SK-N-SH treated with all-trans-retinoic acid at 6 μM for 48 hours (cell line): ENCODE measurements at regions not wholly inside any gene's neighbourhood (a gene's known extent, or its start where the extent isn't known, plus 50 kb on each side); places are given as distances from the start of the nearest gene placed in this dataset.

ENCODE experiments used
- ARNTL ChIP-seq: fragments of 450-650 bp; formaldehyde crosslinking; IDR thresholded peaks from 2 replicates; pipeline ENCODE4 v1.5.0; 2020; ENCODE audit warnings: low read depth, mild to moderate bottlenecking, moderate library complexity, borderline replicate concordance
- CSDC2 ChIP-seq: fragments of 250-450 bp; sonication (Bioruptor Pico); IDR thresholded peaks from 2 replicates; pipeline ENCODE4 v1.5.0; 2020; ENCODE audit warnings: mild to moderate bottlenecking, moderate library complexity
- CSRNP3 ChIP-seq: fragments of 250-450 bp; sonication (Bioruptor Pico); IDR thresholded peaks from 2 replicates; pipeline ENCODE4 v1.5.1; 2021; ENCODE audit warnings: mild to moderate bottlenecking, moderate library complexity
- GLIS3 ChIP-seq: fragments of 250-450 bp; sonication (Bioruptor Pico); IDR thresholded peaks from 2 replicates; pipeline ENCODE4 v1.5.0; 2020; ENCODE audit warnings: mild to moderate bottlenecking, moderate library complexity
- ISL1 ChIP-seq: fragments of 250-450 bp; sonication (Bioruptor Pico); IDR thresholded peaks from 2 replicates; pipeline ENCODE4 v2.1.2; 2022; ENCODE audit warnings: mild to moderate bottlenecking, moderate library complexity
- OSR1 ChIP-seq: fragments of 250-450 bp; sonication (Bioruptor Pico); IDR thresholded peaks from 2 replicates; pipeline ENCODE4 v1.8.0; 2022; ENCODE audit warnings: moderate library complexity, mild to moderate bottlenecking, inconsistent platforms
- PATZ1 ChIP-seq: fragments of 250-450 bp; sonication (Bioruptor Pico); IDR thresholded peaks from 2 replicates; pipeline ENCODE4 v1.8.0; 2020; ENCODE audit warnings: mild to moderate bottlenecking, moderate library complexity, borderline replicate concordance
- POU6F1 ChIP-seq: fragments of 250-450 bp; sonication (Bioruptor Pico); IDR thresholded peaks from 2 replicates; pipeline ENCODE4 v1.8.0; 2021; ENCODE audit warnings: low read depth, mild to moderate bottlenecking, moderate library complexity, borderline replicate concordance
- TOX ChIP-seq: fragments of 250-450 bp; sonication (Bioruptor Pico); IDR thresholded peaks from 2 replicates; pipeline ENCODE4 v1.8.0; 2021; ENCODE audit warnings: mild to moderate bottlenecking, moderate library complexity, borderline replicate concordance
- TSHZ2 ChIP-seq: fragments of 250-450 bp; sonication (Bioruptor Pico); IDR thresholded peaks from 2 replicates; pipeline ENCODE4 v1.5.0; 2020; ENCODE audit warnings: mild to moderate bottlenecking, moderate library complexity
- ZC3H10 ChIP-seq: fragments of 250-450 bp; sonication (Bioruptor Pico); IDR thresholded peaks from 2 replicates; pipeline ENCODE4 v1.5.1; 2021; ENCODE audit warnings: mild to moderate bottlenecking, moderate library complexity
- ZFP3 ChIP-seq: fragments of 250-450 bp; sonication (Bioruptor Pico); IDR thresholded peaks from 2 replicates; pipeline ENCODE4 v1.5.0; 2020; ENCODE audit warnings: mild to moderate bottlenecking, moderate library complexity
- ZFP30 ChIP-seq: fragments of 450-650 bp; formaldehyde crosslinking; IDR thresholded peaks from 2 replicates; pipeline ENCODE4 v1.5.0; 2022; ENCODE audit warnings: mild to moderate bottlenecking, moderate library complexity
- ZNF8 ChIP-seq: fragments of 450-650 bp; formaldehyde crosslinking; IDR thresholded peaks from 2 replicates; pipeline ENCODE4 v1.5.0; 2020; ENCODE audit warnings: mild to moderate bottlenecking, moderate library complexity

- TF ChIP-seq ZNF8: no peak
- no peak for TF ChIP-seq PATZ1 (CRISPR knock-in tag)
- TF ChIP-seq ARNTL (CRISPR knock-in tag): no peak
- no peak for TF ChIP-seq POU6F1 (CRISPR knock-in tag)
- TF ChIP-seq GLIS3 (CRISPR knock-in tag): no peak
- TF ChIP-seq ZC3H10 (CRISPR knock-in tag): no peak
- TF ChIP-seq TOX (CRISPR knock-in tag): no peak
- TF ChIP-seq OSR1 (CRISPR knock-in tag): no peak
- no peak for TF ChIP-seq ISL1
- no peak for TF ChIP-seq TSHZ2 (CRISPR knock-in tag)
- TF ChIP-seq ZFP30 (CRISPR knock-in tag): no peak
- TF ChIP-seq CSRNP3 (CRISPR knock-in tag): no peak
- TF ChIP-seq ZFP3: no peak
- TF ChIP-seq CSDC2 (CRISPR knock-in tag): no peak
Measured at GRCh38 chr1:30812076-30812475, 54.5 kb upstream of the LAPTM5 start.
